ENCODE measurements at regions not wholly inside any gene's neighbourhood (a gene's known extent, or its start where the extent isn't known, plus 50 kb on each side); places are given as distances from the start of the nearest gene placed in this dataset.
"Not testable (repeated sequence)": the region's sequence is repeated elsewhere in the genome, so short reads cannot be mapped to it uniquely, and the experiment has no call there.

DNA sequence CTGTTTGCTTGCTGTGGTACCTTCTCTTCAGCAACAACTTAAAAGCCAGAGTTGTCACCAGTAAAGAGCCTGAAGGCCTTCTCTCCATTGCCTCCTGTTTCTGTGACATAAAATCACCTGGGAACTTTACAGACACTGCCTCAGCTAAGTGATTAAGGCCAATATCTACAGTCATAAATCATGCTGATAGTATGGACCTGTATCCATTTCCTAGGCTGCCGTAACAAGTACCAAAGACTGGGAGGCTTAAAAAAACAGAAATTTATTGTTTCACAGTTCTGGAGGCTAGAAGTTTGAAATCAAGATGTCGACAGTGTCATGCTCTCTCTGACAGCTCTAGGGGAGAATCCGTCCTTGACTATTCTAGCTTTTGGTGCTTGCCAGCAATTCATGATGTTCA lies 108.4 kb upstream of the UNC5B start:
- no peak for DNase-seq

DNA sequence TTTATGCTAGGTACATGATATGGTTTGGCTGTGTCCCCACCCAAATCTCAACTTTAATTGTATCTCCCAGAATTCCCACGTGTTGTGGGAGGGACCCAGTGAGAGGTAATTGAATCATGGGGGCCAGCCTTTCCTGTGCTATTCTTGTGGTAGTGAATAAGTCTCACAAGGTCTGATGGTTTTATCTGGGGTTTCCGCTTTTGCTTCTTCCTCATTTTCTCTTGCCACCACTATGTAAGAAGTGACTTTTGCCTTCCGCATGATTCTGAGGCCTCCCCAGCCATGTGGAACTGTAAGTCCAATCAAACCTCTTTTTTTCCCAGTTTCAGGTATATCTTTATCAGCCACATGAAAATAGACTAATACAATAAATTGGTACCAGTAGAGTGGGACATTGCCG lies 106.2 kb upstream of the UNC5B start:
- DNase-seq; H3K36me3 ChIP-seq; H3K9me3 ChIP-seq; H3K9ac ChIP-seq (ENCODE audit: low read depth in 2 of 2, low read length in 2 of 2); H3K4me1 ChIP-seq; H3K27ac ChIP-seq; intact Hi-C loops (cut with DNase I); H3K27me3 ChIP-seq; H3K4me3 ChIP-seq: not testable (repeated sequence)

More for the DNA sequence above, 108.4 kb upstream of the UNC5B start:
- Histone ChIP-seq H3K9ac (ENCODE audit: low read depth in 2 of 2, low read length in 2 of 2) (no peak overlapping the region), H3K4me1 (no peaks in the 10 kb centered on the region), H3K27me3 (no peaks in the 10 kb centered on the region), H3K36me3 (no peaks in the 10 kb centered on the region), H3K27ac (no peak overlapping the region), H3K9me3 (no peaks in the 10 kb centered on the region), H3K4me3 (no peak overlapping the region)
- TF ChIP-seq, protein P1, sequence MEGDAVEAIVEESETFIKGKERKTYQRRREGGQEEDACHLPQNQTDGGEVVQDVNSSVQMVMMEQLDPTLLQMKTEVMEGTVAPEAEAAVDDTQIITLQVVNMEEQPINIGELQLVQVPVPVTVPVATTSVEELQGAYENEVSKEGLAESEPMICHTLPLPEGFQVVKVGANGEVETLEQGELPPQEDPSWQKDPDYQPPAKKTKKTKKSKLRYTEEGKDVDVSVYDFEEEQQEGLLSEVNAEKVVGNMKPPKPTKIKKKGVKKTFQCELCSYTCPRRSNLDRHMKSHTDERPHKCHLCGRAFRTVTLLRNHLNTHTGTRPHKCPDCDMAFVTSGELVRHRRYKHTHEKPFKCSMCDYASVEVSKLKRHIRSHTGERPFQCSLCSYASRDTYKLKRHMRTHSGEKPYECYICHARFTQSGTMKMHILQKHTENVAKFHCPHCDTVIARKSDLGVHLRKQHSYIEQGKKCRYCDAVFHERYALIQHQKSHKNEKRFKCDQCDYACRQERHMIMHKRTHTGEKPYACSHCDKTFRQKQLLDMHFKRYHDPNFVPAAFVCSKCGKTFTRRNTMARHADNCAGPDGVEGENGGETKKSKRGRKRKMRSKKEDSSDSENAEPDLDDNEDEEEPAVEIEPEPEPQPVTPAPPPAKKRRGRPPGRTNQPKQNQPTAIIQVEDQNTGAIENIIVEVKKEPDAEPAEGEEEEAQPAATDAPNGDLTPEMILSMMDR (IDR thresholded peaks at IDR 0.05), result no peak
- intact Hi-C loops (cut with DNase I), result no loop called here

DNA sequence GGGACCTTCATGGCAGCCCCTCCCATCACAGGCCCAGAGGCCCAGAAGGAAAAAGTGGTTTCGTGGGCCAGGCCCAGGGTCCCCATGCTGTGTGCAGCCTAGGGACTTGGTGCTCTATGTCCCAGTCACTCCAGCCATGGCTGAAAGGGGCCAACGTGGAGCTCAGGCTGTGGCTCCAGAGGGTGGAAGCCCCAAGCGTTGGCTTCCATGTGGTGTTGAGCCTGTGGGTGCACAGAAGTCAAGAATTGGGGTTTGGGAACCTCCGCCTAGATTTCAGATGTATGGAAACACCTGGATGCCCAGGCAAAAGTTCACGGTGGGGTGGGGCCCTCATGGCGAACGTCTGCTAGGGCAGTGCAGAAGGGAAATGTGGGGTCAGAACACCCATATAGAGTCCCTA lies 105.3 kb upstream of the UNC5B start:
- H3K36me3 ChIP-seq; H3K4me1 ChIP-seq; H3K27ac ChIP-seq; H3K9ac ChIP-seq (ENCODE audit: low read depth in 2 of 2, low read length in 2 of 2); H3K4me3 ChIP-seq; H3K27me3 ChIP-seq; DNase-seq; intact Hi-C loops (cut with DNase I); H3K9me3 ChIP-seq: not testable (repeated sequence)

DNA sequence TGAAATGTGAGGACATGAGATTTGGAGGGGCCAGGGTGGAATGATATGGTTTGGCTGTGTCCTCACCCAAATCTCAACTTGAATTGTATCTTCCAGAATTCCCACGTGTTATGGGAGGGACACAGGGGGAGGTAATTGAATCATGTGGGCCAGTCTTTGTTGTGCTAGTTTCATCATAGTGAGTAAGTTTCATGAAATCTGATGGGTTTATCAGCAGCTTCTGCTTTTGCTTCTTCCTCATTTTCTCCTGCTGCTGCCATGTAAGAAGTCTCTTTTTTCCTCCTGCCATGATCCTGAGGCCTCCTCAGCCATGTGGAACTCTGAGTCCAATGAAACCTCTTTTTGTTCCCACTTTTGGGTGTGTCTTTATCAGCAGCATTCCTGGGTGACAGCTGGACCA lies 104.3 kb upstream of the UNC5B start:
- H3K4me1 ChIP-seq; H3K9me3 ChIP-seq; H3K27ac ChIP-seq; H3K27me3 ChIP-seq; H3K9ac ChIP-seq (ENCODE audit: low read depth in 2 of 2, low read length in 2 of 2); H3K36me3 ChIP-seq; H3K4me3 ChIP-seq; intact Hi-C loops (cut with DNase I); DNase-seq: not testable (repeated sequence)

DNA sequence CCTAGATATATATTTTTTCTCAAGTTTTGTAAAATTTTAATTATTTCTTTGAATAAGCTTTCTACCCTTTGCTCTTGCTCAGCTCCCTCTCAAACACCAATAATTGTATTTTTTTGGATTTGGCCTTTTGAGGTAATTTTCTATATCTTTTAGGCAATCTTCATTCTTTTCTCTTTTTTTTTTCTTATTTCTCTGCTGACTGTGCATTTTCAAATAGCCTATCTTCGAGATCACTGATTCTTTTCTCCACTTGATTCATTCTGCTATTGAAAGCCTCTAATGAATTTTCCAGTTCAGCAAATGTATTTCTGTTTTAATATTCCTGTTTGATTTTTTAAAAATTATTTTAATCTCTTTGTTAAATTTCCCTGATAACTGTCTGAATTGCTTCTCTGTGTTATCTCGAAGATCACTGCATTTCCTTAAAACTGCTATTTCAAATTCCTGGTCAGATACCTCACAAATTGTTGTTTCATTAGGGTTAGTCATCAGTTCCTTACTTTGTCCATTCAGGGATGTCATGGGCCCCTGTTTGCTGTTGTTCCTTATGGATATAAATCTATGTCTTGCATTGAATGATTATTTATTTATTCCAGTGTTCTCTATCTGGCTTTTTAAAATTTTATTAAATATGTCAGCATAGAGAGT lies 100.1 kb upstream of the UNC5B start:
- no peak overlapping the region for H3K4me3 ChIP-seq
- H3K27ac ChIP-seq, result no peak overlapping the region
- no peak overlapping the region for H3K9ac ChIP-seq (ENCODE audit: low read depth in 2 of 2, low read length in 2 of 2)
- H3K36me3 ChIP-seq, result no peaks in the 10 kb centered on the region
- H3K9me3 ChIP-seq, result peaks cover 4% of the 10 kb centered on the region
- no peaks in the 10 kb centered on the region for H3K27me3 ChIP-seq
- H3K4me1 ChIP-seq, result no peaks in the 10 kb centered on the region
- TF ChIP-seq, protein P1 (IDR thresholded peaks at IDR 0.05), result no peak
- DNase-seq, result no peak
- intact Hi-C loops (cut with DNase I), result no loop called here

DNA sequence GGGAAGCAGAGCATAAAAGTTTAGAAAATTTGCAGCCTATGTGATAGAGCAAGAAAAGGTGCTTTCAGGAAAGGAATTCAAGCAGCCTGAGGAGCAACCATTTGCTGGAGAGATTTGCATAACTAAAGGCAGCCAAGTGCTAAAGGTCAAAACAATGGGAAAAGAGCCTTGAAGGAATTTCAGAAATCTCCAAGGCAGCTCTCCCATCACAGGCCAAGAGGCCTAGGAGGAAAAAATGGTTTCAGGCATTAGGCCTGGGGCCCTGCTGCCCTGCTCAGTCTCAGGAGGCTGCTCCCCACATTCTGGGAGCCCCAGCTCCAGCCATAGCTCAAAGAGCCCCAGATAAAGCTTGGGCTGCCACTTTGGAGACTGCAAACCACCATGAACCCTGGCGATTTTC lies 95.9 kb upstream of the UNC5B start:
- Histone ChIP-seq H3K9ac (ENCODE audit: low read depth in 2 of 2, low read length in 2 of 2) (no peak overlapping the region), H3K4me1 (no peaks in the 10 kb centered on the region), H3K9me3 (peaks cover 4% of the 10 kb centered on the region), H3K36me3 (no peaks in the 10 kb centered on the region), H3K4me3 (no peak overlapping the region), H3K27me3 (no peaks in the 10 kb centered on the region), H3K27ac (no peak overlapping the region)
- intact Hi-C loops (cut with DNase I), result no loop called here
- TF ChIP-seq, protein P1 (IDR thresholded peaks at IDR 0.05), result no peak
- no peak for DNase-seq

DNA sequence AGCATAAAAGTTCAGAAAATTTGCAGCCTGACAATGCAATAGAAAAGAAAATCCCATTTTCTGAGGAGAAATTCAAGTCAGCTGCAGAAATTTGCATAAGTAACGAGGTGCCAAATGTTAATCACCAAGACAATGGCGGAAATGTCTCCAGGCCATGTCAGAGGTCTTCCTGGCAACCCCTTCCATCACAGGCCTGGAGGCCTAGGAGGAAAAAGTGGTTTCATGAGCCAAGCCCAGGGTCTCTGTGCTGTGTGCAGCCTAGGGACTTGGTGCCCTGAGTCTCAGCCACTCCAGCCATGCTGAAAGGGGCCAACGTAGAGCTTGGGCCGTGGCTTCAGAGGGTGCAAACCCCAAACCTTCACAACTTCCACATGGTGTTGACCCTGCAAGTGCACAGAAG lies 94.8 kb upstream of the UNC5B start:
- H3K9ac ChIP-seq (ENCODE audit: low read depth in 2 of 2, low read length in 2 of 2); H3K4me3 ChIP-seq; H3K9me3 ChIP-seq; H3K36me3 ChIP-seq; H3K4me1 ChIP-seq; H3K27me3 ChIP-seq; intact Hi-C loops (cut with DNase I); H3K27ac ChIP-seq; DNase-seq: not testable (repeated sequence)

All from colonic mucosa (tissue), 4 donors.